GM12891 (cell line): ENCODE measurements at regions not wholly inside any gene's neighbourhood (a gene's known extent, or its start where the extent isn't known, plus 50 kb on each side); places are given as distances from the start of the nearest gene placed in this dataset.

ENCODE experiments used
- PAX5 ChIP-seq: IDR thresholded peaks from 2 replicates; pipeline ENCODE4 v1.6.1; 2011; ENCODE audit warnings: low read length, moderate library complexity, mild to moderate bottlenecking; ENCODE audit not compliant: insufficient read depth, severe bottlenecking
- POLR2A ChIP-seq: IDR thresholded peaks from 2 replicates; pipeline ENCODE4 v1.6.1; 2011; ENCODE audit warnings: low read depth, low read length, control low read depth
- POLR2AphosphoS5 ChIP-seq: IDR thresholded peaks from 2 replicates; pipeline ENCODE4 v1.6.1; 2011; ENCODE audit warnings: low read depth, low read length, control low read depth
- TAF1 ChIP-seq: IDR thresholded peaks from 2 replicates; pipeline ENCODE4 v1.6.1; 2011; ENCODE audit warnings: low read depth, low read length, control low read depth

DNA sequence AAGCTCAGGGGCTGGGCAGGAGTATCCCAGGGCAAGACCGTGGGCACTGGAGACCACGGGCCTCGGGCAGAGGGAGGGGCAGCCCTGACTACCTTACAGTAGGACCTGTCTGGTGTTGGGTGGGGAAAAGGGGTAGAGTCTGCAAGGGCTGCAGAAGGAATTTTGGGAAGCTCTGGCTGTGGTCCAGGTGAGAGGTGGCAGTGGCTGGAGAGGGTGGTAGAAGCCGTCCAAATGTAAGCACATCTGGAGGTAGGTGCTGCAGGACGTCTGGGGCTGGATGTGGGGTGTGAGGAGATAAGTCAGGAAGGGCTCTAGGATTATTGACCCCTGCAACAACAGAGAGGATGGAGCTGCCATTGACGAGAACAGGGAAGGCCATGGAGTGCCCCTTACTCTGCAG, 486.7 kb downstream of the EIPR1 start:
- TF ChIP-seq POLR2A (no peak), POLR2AphosphoS5 (no peak), TAF1 (no peak), PAX5 (no peak)
